NCI-H345 treated with DMSO at 0.1 percent for 48 hours (cell line): ENCODE measurements at regions not wholly inside any gene's neighbourhood (a gene's known extent, or its start where the extent isn't known, plus 50 kb on each side); places are given as distances from the start of the nearest gene placed in this dataset.
"Not testable (repeated sequence)": the region's sequence is repeated elsewhere in the genome, so short reads cannot be mapped to it uniquely, and the experiment has no call there.

Experiments used
- DNase-seq: peaks from one replicate; lab custom pipeline; 2025; ENCODE audit not compliant: unreplicated experiment; lab: John Stamatoyannopoulos, UW

DNA sequence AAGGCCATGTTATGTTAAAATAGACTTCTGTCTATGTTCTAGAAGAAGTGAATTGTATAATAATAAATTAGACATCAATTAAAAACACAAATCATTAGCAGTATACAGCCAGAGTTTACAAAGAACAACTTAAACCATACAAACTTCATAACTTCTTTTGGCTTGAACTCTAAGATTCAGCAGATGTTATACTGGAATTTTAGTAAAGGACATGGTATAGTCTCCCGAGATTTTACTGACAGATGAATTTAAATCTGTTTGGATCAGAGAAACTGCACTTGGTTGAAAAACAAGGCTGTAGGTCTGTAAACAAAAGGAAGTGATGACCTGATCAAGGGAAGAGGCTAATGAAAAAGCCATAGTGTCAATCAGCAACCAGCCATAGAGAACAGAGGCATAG is 132.6 kb upstream of the TBX18 start:
- no peak for DNase-seq

- no peak for DNase-seq
These were observed 128.3 kb upstream of the TBX18 start for GRCh38 chr6:84892671-84893070.

DNA sequence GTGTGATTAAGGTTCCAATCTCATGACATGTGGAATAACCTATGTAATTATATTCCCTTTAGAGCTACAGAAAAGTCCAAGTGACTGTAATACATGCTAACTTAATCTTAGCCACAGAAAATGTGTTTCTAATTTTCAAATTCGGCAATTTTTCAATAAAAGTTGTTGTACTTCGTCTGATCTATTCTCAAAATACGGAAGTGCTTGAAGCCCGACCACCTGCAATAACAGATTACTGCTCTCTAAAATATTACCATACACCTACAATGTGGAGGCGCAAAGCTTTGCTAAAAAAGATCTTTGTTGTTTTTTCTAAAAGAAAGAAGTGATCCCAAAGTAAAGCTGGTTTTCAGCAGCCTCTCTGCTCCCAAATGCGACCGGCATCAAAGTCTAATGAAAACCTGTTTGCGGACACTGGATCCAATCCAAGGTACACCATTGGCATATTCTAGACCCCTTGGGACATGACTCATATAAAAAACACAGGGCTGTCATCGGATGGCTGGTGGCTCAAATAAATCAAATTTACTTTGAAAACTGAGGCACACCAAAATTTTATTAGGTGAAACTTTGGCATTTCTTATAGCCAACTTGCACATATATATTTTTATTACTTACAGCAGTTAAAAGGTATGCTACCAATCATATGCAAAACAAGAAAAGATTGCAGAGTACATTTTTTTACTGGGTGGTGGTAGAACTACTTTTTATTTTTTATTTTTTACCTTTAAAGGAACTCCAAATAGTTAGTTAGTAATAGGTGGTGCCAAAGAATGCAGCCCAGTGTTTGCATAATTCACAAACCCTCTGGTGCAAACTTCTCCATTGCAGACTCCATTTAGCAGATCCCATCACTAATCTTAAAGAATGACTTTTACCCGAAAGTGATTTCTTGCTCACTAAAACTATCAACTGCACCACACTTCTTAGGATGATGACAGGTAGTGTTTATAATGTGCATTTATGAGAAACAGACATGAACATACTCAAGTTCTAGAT is 118.7 kb upstream of the TBX18 start:
- no peak for DNase-seq

DNA sequence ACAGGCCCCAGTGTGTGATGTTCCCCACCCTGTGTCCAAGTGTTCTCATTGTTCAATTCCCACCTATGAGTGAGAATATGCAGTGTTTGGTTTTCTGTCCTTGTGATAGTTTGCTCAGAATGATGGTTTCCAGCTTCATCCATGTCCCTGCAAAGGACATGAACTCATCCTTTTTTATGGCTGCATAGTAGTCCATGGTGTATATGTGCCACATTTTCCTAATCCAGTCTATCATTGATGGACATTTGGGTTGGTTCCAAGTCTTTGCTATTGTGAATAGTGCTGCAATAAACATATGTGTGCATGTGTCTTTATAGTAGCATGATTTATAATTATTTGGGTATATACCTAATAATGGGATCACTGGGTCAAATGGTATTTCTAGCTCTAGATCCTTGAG is 115.0 kb upstream of the TBX18 start:
- DNase-seq = not testable (repeated sequence)

GRCh38 chr6:84877515-84878210 is 113.3 kb upstream of the TBX18 start:
- DNase-seq = no peak

- DNase-seq = no peak
These were observed 112.5 kb upstream of the TBX18 start for GRCh38 chr6:84876723-84877514.

- no peak for DNase-seq
These were observed 108.8 kb upstream of the TBX18 start for GRCh38 chr6:84872996-84873723.

DNA sequence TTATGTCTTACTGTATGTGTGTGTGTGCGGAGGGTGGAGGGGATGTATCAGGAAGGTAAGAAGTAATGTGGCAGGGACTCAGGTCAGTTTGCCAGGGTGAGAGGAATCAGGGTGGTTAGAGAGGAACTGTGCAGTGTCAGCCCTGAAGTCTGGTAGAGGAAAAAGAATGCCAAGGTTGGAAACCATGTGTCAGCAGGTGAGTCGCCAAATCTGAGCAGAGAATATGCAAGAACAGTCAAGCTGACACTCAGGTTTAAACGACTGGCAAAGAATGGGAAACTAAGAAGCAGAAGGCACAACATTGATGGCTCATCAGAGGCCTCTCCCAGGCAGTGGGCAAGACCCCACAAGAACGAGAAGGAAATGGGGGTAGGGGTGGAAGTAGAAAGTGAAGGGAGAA is 107.5 kb upstream of the TBX18 start:
- DNase-seq = no peak

DNA sequence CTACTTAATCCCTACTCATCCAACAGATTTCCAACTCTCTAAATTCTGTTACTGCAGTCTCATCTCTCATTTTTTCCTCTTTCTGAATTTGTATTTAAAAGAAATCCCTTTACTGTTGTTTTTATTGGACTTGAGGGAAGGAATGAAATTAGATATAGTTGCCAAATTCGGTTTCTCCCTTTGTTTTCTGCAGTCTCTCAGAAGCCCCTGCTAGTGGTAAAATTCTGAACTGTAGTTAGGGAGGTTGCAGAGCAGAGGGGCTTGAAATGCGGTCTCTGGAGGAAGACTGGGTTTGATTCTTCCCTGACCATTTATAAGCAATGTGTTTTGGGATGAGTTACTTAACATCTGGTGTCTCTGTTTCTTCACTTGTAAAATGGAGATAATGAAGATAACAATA is 106.3 kb upstream of the TBX18 start:
- DNase-seq = no peak

DNA sequence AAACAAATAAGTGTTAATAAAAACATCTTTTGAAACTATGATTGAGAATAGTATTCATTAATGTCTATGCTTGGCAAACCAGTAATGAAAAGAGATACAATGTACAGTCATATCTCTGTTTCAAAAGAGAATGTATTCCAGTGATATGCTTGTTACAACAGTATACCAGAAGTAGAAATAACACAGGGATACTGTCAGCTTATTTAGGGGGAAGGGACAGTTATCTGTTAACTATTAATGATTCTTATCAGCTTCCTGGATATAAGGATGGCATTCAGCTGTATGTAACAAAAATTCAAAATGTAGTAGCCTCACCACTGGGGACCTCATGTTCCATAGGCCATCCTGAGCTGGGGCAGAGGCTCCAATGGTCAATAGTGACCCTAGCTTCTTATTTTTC is 103.8 kb upstream of the TBX18 start:
- DNase-seq = no peak

- DNase-seq = no peak
These were observed 103.1 kb upstream of the TBX18 start for GRCh38 chr6:84867521-84867920.

DNA sequence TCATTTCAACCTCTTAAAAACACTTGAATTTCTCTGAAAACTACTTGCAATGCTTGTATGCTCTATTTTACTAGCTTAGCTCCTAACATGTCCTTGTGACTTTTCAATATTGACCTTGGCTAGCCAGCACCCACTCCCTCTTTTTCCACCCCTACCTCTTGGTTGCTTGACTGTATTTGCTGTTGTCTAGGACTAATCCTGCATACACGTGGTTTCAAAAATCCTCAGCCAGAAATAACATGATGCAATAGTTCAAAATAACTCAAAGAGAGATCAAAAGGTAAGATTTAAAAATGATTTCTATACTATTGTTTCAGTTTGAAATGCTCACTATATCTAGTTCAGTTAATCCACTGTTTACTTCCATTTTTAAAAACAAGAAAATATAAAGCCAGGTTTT is 102.3 kb upstream of the TBX18 start:
- DNase-seq = no peak

GRCh38 chr6:84865372-84865771 is 101.0 kb upstream of the TBX18 start:
- DNase-seq = not testable (repeated sequence)

GRCh38 chr6:84862843-84863242 is 98.4 kb upstream of the TBX18 start:
- DNase-seq = no peak

GRCh38 chr6:84860920-84861319 is 96.5 kb upstream of the TBX18 start:
- no peak for DNase-seq

DNA sequence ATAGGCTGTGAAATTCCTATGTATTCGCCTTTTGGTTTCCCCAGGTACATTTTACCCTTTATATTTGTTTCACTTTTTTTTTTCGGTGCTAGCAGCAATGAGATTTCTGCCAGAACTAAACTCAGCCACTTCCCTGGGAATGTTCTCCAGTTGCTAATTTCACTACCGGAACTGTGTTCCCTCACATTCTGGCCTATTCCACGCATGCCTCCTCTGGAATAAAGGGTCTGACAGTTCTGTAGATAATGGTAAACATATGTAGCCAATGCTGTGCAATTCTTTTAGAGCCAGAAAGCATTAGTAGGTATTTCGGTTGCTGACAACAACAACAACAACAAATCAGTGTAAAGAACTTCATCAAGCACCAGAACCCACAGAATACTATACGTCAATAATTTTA is 96.1 kb upstream of the TBX18 start:
- DNase-seq = no peak

- no peak for DNase-seq
These were observed 90.5 kb upstream of the TBX18 start for GRCh38 chr6:84854811-84855400.

- DNase-seq = no peak
These were observed 89.5 kb upstream of the TBX18 start for GRCh38 chr6:84853901-84854300.

DNA sequence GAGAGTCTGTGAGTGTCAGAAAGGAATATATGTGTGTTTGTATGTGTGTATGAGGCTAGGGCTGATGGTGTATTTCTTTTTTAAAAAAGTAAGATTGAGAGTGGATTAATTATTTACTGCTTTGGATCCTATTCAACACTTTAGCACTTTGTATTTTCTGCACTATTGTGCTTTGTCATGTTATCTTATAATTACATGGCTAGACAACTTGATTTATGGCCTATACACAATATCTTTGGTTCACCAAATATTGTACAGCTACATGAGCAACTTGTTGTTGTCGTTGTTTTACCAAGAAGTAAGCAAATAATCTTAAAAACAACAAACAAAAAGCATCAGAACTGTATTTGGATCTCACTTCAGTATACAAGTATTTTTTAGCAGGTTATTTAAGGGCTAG is 84.6 kb upstream of the TBX18 start:
- no peak for DNase-seq

GRCh38 chr6:84847390-84848160 is 83.2 kb upstream of the TBX18 start:
- DNase-seq = no peak
